Left hindlimb (tissue), 1 donor: ENCODE measurements at regions not wholly inside any gene's neighbourhood (a gene's known extent, or its start where the extent isn't known, plus 50 kb on each side); places are given as distances from the start of the nearest gene placed in this dataset.
"Not testable (repeated sequence)": the region's sequence is repeated elsewhere in the genome, so short reads cannot be mapped to it uniquely, and the experiment has no call there.

ENCODE experiments used
- DNase-seq: peaks from one replicate; pipeline ENCODE4 v3.0.0-alpha.2; 2018

GRCh38 chr5:172546196-172546595 is 91.9 kb upstream of the SH3PXD2B start:
- peak; percentile 24 for DNase-seq

GRCh38 chr5:172545291-172545801 is 91.0 kb upstream of the SH3PXD2B start:
- DNase-seq: peak; percentile 51

- DNase-seq: peak; percentile 35
Measured at GRCh38 chr5:172544371-172545095, 90.2 kb upstream of the SH3PXD2B start.

GRCh38 chr5:172543484-172544298 is 89.4 kb upstream of the SH3PXD2B start:
- no peak for DNase-seq

- no peak for DNase-seq
Measured at GRCh38 chr5:172542651-172543131, 88.4 kb upstream of the SH3PXD2B start.

GRCh38 chr5:172541773-172542136 is 87.4 kb upstream of the SH3PXD2B start:
- DNase-seq: no peak

GRCh38 chr5:172541099-172541772 is 86.9 kb upstream of the SH3PXD2B start:
- no peak for DNase-seq

- DNase-seq: no peak
Measured at GRCh38 chr5:172540099-172540870, 86.0 kb upstream of the SH3PXD2B start.

- no peak for DNase-seq
Measured at GRCh38 chr5:172535108-172535445, 80.8 kb upstream of the SH3PXD2B start.

GRCh38 chr5:172534229-172535107 is 80.1 kb upstream of the SH3PXD2B start:
- no peak for DNase-seq

- no peak for DNase-seq
Measured at GRCh38 chr5:172533399-172534228, 79.3 kb upstream of the SH3PXD2B start.

- no peak for DNase-seq
Measured at GRCh38 chr5:172533058-172533398, 78.7 kb upstream of the SH3PXD2B start.

- DNase-seq: not testable (repeated sequence)
Measured at GRCh38 chr5:172532439-172532838, 78.1 kb upstream of the SH3PXD2B start.

- no peak for DNase-seq
Measured at GRCh38 chr5:172531704-172532026, 77.3 kb upstream of the SH3PXD2B start.

- no peak for DNase-seq
Measured at GRCh38 chr5:172530878-172531703, 76.8 kb upstream of the SH3PXD2B start.

GRCh38 chr5:172530406-172530805 is 76.1 kb upstream of the SH3PXD2B start:
- no peak for DNase-seq

- no peak for DNase-seq
Measured at GRCh38 chr5:172529896-172530295, 75.6 kb upstream of the SH3PXD2B start.

GRCh38 chr5:172528440-172528839 is 74.1 kb upstream of the SH3PXD2B start:
- no peak for DNase-seq

- DNase-seq: no peak
Measured at GRCh38 chr5:172527559-172527958, 73.2 kb upstream of the SH3PXD2B start.

- DNase-seq: no peak
Measured at GRCh38 chr5:172525996-172526360, 71.7 kb upstream of the SH3PXD2B start.
